Cardiac muscle cell (in vitro differentiated cells and primary cell): ENCODE measurements at regions not wholly inside any gene's neighbourhood (a gene's known extent, or its start where the extent isn't known, plus 50 kb on each side); places are given as distances from the start of the nearest gene placed in this dataset.

Experiments used
- DNase-seq, 2 donors: peaks; one replicate each; pipeline versions ENCODE4 v3.0.0 to v3.0.0-alpha.2; 2010 to 2017; ENCODE audit warnings: low read depth in 1 of 2, low spot score in 1 of 2
- H3K27ac ChIP-seq: fragments of 200-600 bp; sonication (generic); 2 replicates; pipeline ENCODE4 v1.5.1; 2016
- H3K27me3 ChIP-seq: fragments of 200-600 bp; sonication (generic); 2 replicates; pipeline ENCODE4 v1.6.0; 2016; ENCODE audit warnings: control low read depth
- H3K36me3 ChIP-seq: fragments of 200-600 bp; sonication (generic); 2 replicates; pipeline ENCODE4 v1.5.1; 2016; ENCODE audit warnings: control low read depth
- H3K4me1 ChIP-seq: fragments of 200-600 bp; sonication (generic); 2 replicates; pipeline ENCODE4 v1.8.1; 2017; ENCODE audit warnings: low read depth, mild to moderate bottlenecking, mixed run types
- H3K4me3 ChIP-seq: fragments of 200-600 bp; sonication (generic); 2 replicates; pipeline ENCODE4 v1.5.1; 2016; ENCODE audit warnings: mild to moderate bottlenecking
- H3K9me3 ChIP-seq: fragments of 200-600 bp; sonication (generic); 2 replicates; pipeline ENCODE4 v1.5.1; 2017; ENCODE audit warnings: low read depth, mild to moderate bottlenecking, control low read depth
- TF ChIP-seq, protein P1 (sequence below): IDR thresholded peaks from 2 replicates; pipeline ENCODE4 v1.5.1; 2012; ENCODE audit warnings: low read depth, mild to moderate bottlenecking, low read length

DNA sequence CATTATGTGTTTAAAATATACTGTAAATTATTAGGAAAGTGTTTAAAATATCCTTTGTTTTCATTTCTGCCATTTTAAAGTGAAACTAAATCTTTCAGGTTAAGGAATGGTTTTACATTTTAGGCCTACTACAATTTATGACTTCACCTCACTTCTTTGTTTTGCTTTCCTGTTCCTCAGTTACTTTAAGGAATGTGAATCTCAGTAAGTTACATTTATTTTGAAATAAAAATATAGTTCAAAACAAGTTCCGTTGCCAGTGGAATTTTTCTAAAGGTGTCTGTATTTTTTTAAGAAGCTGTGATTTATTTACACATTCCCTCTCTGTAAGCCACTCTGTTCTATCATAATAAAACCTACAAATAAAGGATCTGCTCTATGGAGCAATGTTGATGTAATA lies 630.9 kb upstream of the AGTR1 start:
- no peaks in the 10 kb centered on the region for H3K36me3 ChIP-seq
- TF ChIP-seq, protein P1, sequence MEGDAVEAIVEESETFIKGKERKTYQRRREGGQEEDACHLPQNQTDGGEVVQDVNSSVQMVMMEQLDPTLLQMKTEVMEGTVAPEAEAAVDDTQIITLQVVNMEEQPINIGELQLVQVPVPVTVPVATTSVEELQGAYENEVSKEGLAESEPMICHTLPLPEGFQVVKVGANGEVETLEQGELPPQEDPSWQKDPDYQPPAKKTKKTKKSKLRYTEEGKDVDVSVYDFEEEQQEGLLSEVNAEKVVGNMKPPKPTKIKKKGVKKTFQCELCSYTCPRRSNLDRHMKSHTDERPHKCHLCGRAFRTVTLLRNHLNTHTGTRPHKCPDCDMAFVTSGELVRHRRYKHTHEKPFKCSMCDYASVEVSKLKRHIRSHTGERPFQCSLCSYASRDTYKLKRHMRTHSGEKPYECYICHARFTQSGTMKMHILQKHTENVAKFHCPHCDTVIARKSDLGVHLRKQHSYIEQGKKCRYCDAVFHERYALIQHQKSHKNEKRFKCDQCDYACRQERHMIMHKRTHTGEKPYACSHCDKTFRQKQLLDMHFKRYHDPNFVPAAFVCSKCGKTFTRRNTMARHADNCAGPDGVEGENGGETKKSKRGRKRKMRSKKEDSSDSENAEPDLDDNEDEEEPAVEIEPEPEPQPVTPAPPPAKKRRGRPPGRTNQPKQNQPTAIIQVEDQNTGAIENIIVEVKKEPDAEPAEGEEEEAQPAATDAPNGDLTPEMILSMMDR = no peak
- H3K9me3 ChIP-seq = no peaks in the 10 kb centered on the region
- no peaks in the 10 kb centered on the region for H3K27me3 ChIP-seq
- H3K4me1 ChIP-seq = no peaks in the 10 kb centered on the region
- no peak overlapping the region for H3K4me3 ChIP-seq
- DNase-seq = no peak
- H3K27ac ChIP-seq = no peak overlapping the region

- TF ChIP-seq, protein P1 = no peak
Measured at GRCh38 chr3:148068466-148068865, 629.2 kb upstream of the AGTR1 start.

GRCh38 chr3:148070041-148070440 lies 627.7 kb upstream of the AGTR1 start:
- TF ChIP-seq, protein P1 = no peak
- DNase-seq = no peak
- Histone ChIP-seq H3K4me3 (no peak overlapping the region), H3K36me3 (no peaks in the 10 kb centered on the region), H3K27me3 (no peaks in the 10 kb centered on the region), H3K27ac (no peak overlapping the region), H3K4me1 (no peaks in the 10 kb centered on the region), H3K9me3 (no peaks in the 10 kb centered on the region)

More at GRCh38 chr3:148068466-148068865, 629.2 kb upstream of the AGTR1 start:
- H3K27me3 ChIP-seq = no peaks in the 10 kb centered on the region
- H3K4me1 ChIP-seq = no peaks in the 10 kb centered on the region
- no peaks in the 10 kb centered on the region for H3K36me3 ChIP-seq
- DNase-seq = no peak
- H3K9me3 ChIP-seq = no peaks in the 10 kb centered on the region
- H3K4me3 ChIP-seq = no peak overlapping the region
- H3K27ac ChIP-seq = no peak overlapping the region

DNA sequence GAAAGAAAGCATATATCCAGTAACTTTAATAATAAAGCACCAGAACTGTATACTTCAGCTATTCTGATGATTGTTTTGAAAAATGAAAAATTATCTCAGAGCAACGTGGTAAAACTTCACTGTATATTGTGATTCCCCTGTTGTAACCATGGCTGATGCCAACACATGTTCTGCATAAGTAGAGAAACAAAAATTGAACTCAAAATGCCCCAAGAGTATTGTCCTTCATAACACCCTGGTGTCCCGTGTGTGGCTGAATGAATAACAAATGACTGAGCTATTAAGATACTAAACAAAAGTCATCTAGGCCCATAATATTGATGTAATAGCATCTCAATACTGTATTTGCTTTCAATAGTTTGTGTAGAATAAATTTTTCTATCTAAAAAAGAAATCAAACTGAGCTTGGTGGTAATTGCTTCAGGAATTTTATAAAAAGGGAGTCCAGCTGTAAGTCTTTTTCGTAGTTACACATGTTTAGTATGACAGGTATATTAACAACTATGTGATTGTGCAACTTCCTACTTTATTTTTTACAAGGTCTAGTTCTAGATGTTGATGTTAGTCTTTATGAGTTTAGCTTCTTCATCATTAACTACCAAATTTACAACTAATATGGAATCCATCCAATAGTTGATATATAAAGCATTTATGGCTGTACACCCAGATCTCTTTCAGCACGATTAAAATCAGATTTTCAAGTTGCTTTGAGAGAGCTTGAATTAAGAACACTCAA lies 623.8 kb upstream of the AGTR1 start:
- DNase-seq = no peak
- no peak overlapping the region for H3K27ac ChIP-seq
- H3K4me3 ChIP-seq = no peak overlapping the region
- no peaks in the 10 kb centered on the region for H3K9me3 ChIP-seq
- no peaks in the 10 kb centered on the region for H3K36me3 ChIP-seq
- no peaks in the 10 kb centered on the region for H3K27me3 ChIP-seq
- H3K4me1 ChIP-seq = no peaks in the 10 kb centered on the region
- TF ChIP-seq, protein P1 = no peak

DNA sequence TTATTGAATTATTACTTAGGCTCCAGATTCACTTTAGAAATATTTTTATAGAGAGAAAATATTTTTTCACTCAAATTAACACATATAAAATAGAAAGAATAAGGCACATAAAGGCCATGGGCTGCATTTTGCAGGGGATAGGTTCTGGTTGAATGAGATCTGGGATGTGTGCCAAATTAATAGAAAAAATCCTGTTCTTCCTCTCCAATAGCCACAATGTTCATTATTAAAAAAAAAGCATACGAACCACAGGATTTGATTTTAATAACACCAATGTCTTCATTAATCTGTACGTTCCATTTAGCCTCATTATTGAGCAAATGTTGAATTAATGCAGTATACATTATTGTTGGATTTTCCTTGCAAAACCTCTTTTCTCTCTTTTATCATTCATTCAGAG lies 622.8 kb upstream of the AGTR1 start:
- no peaks in the 10 kb centered on the region for H3K4me1 ChIP-seq
- H3K9me3 ChIP-seq = no peaks in the 10 kb centered on the region
- H3K4me3 ChIP-seq = no peak overlapping the region
- H3K27ac ChIP-seq = no peak overlapping the region
- H3K27me3 ChIP-seq = no peaks in the 10 kb centered on the region
- TF ChIP-seq, protein P1 = no peak
- H3K36me3 ChIP-seq = no peaks in the 10 kb centered on the region
- DNase-seq = no peak
